HG03135 (cell line): ENCODE measurements at regions not wholly inside any gene's neighbourhood (a gene's known extent, or its start where the extent isn't known, plus 50 kb on each side); places are given as distances from the start of the nearest gene placed in this dataset.

Experiments
- ATAC-seq: cut with Tn5 transposase; IDR thresholded peaks from one replicate; pipeline ENCODE4 v1.9.1; 2021; ENCODE audit warnings: mild to moderate bottlenecking, moderate library complexity; ENCODE audit not compliant: unreplicated experiment

DNA sequence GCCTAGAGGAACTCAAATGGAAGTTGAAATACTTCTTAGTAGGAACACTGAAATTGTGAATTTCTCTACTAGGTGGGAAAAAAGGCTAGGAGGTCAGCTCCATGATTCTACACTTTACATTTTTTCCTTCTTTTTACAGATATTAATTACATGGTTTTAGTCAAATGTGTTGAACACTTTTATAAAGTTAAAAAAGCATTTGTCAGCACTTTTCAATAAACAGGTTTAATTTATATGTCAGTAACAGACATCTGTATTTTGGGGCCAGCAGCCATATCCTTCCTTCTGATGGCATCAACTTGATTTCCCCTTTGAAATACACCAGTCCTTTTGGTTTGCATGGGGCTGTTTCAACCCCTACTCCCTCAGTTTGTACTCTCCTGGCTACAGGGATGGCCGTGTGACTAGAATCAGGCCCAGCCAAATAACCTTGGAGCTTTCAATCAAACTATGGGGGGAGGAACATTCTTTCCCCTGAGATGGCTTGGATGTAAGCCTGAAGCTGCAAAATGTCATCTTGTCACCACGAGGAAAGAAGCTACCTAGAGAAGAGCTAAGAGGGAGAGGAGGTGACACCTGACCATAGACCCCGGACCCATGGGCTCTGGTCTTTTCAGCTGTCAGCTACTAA is 171.0 kb upstream of the NEBL start:
- ATAC-seq = no peak

DNA sequence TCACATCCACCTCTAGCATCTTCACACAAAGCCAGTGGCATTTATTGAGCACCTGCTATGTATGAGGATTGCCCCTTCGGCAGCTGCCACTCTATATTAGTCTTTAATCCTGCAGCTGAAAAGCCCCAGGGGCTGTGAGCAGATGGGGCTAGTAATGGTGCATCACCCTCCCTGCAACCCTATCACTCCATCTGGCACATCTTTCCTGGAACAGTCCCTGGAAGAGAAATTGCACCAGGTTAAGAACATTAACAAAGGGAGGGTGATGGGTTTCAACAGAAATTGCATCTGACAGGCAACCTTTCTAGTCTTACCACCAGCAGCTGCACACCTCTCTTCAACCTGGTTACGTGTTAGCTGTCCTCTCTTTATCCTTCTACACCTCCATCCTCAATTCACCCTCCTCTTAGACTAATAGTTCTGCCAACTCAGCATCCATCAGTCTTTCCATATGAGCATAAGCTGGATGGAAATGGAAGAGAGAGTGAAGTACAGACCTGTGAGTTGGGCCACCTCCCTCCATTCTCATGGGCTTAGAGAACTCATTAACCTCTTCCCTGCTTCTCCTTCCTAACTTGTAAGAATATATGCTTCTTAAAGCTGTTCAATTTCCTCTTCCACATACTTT is 168.6 kb upstream of the NEBL start:
- ATAC-seq = no peak

DNA sequence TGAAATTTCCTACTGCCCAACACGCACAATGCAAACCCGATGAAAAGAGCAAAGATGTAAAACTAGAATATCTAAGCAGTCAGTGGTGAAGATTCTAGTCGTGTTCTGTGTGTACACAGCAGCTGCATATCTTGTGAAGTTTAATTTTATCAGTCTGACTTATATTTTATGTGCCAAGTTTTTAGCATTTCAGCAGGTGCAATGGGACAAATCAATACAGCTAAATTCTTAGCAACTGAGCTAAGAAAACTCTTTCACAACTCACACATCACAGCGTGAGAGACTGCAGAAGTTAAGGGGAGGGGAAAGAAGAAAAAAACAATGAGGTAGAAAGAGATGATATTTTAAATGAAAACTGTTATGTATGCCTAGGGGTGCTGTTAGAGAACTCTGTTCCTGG is 164.9 kb upstream of the NEBL start:
- no peak for ATAC-seq

GRCh38 chr10:21061184-21061583 is 164.1 kb upstream of the NEBL start:
- ATAC-seq = no peak

GRCh38 chr10:21060626-21061025 is 163.5 kb upstream of the NEBL start:
- no peak for ATAC-seq

DNA sequence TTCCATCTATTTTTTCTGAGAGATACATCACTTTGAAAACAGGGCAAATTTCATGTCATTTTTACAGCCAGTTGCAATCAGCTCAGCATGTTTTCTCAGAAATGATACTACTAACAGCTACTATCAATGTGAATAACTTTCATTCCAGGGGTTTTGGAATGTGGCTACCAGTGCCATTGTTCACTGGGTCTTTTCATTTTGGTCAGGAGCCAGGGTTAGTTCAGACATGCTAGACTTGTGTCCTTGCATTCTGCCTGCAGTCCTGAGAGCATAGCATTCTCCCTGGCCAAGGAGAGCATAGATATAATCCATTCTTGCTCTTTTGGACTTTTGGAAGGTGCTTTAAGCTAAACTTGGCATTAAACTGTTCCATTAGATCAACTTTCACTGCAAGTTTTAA is 160.9 kb upstream of the NEBL start:
- ATAC-seq = no peak

GRCh38 chr10:21057436-21057835 is 160.3 kb upstream of the NEBL start:
- no peak for ATAC-seq

- no peak for ATAC-seq
These were observed 159.3 kb upstream of the NEBL start for GRCh38 chr10:21056461-21056860.

DNA sequence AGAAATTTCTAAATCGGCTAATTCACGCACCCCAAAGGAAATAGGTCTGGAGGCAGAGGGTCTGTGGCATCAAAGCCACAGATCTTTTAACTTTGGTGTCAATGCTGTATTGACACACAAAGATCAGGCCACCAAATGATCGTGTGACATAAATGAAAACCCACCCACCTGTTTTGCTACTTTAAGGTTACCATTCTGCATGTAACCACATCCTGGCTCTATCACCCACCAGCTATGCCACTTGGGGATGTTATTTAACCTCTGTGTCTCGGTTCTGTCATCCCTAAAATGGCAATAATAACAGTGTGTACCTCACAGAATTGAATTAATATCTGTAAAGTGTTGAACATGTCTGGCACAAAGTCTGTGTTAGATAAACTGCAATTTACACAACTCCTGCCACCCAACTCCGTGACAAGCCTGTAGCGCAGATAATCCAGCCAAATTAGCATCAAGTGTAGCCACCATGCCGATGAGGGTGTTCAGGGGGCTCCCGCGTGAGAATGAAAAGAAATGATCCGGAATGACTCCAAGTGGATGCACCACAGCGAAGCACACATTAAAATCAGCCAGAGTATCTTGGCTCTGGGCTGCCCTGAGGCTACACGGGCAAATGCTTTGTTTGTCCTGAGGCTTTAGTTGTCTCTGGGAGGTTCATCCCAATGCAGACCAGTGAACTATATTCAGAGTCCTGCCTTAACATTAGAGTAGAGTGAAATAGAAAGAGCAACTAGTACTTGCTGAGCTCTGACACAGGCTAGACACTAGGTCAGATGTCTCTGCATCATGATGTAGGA is 158.4 kb upstream of the NEBL start:
- ATAC-seq = no peak

DNA sequence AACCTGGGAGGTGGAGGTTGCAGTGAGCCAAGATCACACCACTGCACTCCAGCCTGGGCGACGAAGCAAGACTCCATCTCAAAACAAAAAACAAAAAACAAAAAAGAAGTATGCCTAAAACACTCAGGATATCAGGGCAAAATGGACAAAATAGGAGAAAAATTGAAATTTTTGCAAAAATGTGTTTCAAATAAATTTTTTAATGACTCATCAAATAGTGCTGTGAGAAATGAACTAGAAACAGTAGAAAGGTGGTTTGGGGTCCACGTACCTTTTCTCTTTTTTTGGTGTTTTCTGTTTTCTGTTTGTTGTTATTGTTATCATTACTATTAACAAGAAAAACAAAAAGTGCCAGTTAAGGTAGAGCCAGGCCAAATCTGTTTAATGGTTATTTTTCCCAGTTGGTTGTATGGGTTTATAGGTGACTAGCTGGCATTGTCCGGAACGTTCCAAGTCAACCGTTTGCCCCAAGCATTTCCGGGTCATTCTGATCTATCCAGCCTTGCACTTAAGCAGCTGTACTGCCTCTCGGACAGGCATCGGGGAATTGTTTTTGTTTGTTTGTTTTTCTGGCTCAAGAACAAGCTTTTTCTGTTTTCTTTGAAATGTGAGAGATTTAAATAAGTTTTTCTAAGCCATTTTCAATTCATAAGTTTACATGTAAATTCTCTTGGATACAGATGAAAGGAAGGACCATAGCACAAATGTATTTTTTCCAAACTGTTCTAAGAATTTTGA is 157.0 kb upstream of the NEBL start:
- ATAC-seq = no peak

DNA sequence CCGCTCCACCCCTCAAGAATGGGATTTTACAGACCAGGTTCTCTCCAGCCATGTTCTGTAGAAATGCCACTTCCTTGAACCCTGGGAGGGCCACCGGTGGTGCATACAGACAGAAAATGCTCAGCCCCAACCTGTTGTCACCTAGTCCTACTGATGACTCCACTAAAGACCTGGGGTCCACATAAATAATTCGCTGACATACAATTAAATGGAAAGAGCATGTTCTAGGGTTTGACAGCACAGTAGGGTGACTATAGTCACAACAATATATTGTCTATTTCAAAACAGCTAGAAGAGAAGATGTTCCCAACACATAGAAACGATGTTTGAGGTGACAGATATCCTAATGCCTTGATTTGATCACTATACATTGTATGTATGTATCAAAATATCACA is 155.6 kb upstream of the NEBL start:
- ATAC-seq = no peak

DNA sequence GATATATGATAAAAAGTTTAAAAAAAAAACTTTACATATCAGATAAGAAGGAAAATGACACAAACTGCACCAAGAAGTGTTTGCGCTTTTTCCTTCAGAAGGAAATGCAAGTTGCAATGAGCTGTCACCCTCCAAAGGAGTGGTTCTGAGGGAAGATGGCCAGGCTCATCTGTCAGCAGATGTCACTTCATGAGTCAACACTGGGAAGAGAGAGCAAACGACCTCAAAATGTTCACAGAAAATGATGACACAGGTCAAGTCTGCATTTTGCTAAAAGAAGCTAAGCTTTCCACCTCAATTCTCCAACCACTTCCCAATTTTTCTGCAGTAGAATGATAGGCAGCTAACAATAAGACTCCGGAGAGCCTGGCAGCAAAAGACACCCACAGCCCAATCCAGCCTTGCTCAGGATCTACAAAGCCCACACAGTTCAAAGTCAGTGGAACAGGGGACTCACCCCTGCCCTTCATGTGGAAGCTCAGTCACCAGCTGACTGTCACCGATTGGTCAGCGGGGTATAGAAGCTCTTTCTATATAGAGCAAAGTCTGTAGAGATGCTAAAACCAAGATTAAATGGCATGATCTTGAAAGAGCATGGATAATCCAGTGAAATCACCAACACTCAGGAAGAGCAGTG is 155.1 kb upstream of the NEBL start:
- ATAC-seq = no peak

GRCh38 chr10:21049482-21049881 is 152.4 kb upstream of the NEBL start:
- ATAC-seq = no peak

DNA sequence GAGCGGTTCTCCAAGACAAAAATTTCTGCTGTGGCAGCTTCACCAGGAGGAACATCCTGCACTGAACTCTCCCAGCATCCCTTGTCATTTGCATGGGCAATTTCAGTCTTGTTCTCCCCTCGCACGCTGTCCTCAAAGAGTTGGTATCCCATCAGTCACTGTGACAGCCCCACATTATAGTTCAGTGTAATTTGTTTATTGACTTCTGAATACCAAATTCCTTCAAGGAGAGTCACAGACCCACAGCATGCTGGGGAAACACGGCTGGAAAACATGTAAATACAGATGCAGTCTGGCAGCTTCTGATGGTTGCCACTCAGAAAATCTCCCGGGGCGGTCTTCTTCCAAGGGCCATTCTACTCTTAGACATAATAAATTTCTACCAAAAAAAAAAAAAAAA is 151.0 kb upstream of the NEBL start:
- ATAC-seq = no peak

- no peak for ATAC-seq
These were observed 150.4 kb upstream of the NEBL start for GRCh38 chr10:21047511-21047910.

DNA sequence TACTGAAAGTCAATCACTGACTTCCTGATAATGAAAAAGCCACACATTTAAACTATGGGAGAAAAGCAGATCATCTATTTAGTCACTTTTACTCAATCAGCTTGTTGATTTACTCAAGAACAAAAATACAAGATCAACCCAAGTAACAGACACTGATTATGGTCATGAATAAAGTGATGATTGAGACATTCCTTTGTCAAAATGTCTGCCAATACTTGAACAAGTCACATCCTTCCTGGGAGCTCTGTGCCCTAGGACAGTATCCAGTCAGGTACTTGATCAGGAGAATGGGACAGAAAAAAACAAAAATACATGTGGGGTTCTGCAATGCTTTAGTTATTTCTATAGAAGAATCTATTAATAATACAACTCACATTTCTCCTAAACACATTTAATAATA is 150.0 kb upstream of the NEBL start:
- no peak for ATAC-seq

- no peak for ATAC-seq
These were observed 145.9 kb upstream of the NEBL start for GRCh38 chr10:21043044-21043443.

- no peak for ATAC-seq
These were observed 145.4 kb upstream of the NEBL start for GRCh38 chr10:21042536-21042935.

DNA sequence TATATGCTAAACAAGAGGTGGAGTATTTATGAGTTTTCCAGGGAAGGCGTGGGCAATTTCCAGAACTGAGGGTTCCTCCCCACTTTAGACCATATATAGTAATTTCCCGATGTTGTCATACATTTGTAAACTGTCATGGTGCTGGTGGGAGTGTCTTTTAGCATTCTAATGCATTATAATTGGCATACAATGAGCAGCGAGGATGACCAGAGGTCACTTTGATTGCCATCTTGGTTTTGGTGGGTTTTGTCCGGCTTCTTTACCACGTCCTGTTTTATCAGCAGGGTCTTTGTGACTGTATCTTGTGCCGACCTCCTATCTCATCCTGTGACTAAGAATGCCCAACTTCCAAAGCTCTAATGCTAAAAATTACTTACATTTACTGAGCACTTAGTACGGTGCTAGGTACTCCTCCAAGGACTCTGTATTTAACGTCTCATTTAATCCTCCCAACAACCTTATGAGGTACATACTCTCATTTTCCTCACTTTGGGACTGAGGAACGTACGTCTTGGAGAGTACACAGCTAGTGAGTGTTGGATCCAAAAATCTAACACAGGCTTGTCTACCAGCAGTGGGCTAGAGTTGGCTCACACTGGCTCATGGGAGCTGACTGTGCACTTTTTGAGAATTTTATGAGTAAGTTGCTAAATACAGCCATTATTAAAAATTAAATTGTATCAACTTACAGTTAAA is 144.8 kb upstream of the NEBL start:
- no peak for ATAC-seq

DNA sequence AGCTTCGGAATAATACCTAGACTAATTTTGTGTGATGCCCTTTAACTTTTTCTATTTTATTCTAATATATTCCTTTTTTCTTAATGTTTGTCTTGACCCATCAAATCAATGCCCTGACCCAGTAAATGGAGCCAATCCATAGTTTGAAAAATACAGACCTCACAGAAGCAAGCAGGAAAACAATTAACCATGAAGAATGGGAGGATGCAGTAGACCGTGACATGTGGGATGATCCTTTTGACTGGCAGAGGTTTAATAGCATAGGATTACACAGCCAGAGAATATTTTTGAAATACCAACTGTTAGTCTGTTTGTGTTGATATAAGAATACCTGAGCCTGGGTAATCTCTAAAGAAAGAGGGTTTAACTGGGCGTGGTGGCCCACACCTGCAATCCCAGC is 142.6 kb upstream of the NEBL start:
- no peak for ATAC-seq

GRCh38 chr10:21036757-21037156 is 139.6 kb upstream of the NEBL start:
- no peak for ATAC-seq
